HG03095 (cell line): ENCODE measurements at regions not wholly inside any gene's neighbourhood (a gene's known extent, or its start where the extent isn't known, plus 50 kb on each side); places are given as distances from the start of the nearest gene placed in this dataset.
"Not testable (repeated sequence)": the region's sequence is repeated elsewhere in the genome, so short reads cannot be mapped to it uniquely, and the experiment has no call there.

Experiments
- ATAC-seq: cut with Tn5 transposase; IDR thresholded peaks from one replicate; pipeline ENCODE4 v1.9.1; 2021; ENCODE audit warnings: moderate library complexity; ENCODE audit not compliant: unreplicated experiment

DNA sequence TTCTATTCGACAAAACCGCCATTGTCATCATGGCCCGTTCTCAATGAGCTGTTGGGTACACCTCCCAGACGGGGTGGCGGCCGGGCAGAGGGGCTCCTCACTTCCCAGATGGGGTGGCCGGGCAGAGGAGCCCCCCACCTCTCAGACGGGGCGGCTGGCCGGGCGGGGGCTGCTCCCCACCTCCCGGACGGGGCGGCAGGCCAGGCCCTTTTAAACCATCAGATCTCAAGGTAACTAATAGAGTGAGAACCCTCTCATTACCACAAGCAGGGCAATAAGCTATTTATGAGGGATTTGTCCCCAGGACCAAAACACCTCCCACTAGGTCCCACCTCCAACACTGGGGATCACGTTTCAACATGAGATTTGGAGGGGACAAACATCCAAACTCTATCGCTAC, 571.5 kb downstream of the INSC start:
- not testable (repeated sequence) for ATAC-seq

DNA sequence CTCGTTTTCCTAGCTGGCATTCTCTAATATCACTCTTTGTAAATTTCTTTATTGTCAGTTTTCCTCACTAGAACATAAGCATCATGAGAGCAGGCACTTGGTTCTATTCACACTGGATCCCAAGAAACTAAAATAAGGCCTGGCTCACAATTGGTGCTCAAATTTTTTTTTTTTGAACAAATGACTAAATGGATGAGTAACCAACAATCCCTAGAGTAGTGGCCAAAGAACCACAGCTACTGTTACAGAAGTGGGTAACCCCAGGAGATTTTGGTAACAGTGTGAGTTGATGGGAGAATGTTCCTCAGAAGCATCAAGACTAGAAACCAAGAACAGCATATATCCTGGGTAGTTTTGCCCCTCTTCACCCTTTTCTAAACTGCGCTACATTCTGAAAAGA, 572.6 kb downstream of the INSC start:
- ATAC-seq = no peak

GRCh38 chr11:15688351-15688792, 573.6 kb downstream of the INSC start:
- no peak for ATAC-seq

GRCh38 chr11:15690320-15690719, 575.6 kb downstream of the INSC start:
- no peak for ATAC-seq

GRCh38 chr11:15692739-15693138, 578.0 kb downstream of the INSC start:
- no peak for ATAC-seq

DNA sequence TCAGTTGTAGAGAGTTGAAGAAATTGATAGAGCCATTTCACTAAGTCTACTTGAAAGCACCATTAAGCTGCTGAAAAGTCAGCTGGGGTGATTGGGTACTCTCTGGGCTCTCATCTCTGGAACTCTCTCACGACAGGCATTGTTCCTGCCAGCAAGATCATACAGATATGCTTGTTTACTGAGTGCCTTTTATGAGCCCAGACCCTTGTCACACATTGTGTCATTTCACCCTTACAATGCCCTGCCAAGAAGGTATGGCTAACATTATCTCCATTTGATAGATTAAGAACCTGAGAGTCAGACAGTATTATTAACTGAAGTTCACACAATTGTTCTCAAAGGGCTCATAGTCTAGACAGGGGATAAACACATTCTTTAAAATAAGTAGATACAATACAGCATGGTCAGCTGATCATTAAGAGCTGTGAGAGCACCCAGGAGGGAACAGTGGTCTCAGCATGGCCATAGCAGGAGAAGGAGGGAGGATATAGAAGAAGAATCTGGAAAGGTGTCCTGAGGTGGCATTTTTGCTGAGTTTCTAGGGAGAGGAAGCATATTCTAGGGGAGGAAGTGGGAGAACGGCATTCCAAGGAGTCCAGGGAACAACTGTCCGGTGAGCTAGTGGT, 580.5 kb downstream of the INSC start:
- ATAC-seq = no peak

GRCh38 chr11:15696069-15696468, 581.3 kb downstream of the INSC start:
- no peak for ATAC-seq

DNA sequence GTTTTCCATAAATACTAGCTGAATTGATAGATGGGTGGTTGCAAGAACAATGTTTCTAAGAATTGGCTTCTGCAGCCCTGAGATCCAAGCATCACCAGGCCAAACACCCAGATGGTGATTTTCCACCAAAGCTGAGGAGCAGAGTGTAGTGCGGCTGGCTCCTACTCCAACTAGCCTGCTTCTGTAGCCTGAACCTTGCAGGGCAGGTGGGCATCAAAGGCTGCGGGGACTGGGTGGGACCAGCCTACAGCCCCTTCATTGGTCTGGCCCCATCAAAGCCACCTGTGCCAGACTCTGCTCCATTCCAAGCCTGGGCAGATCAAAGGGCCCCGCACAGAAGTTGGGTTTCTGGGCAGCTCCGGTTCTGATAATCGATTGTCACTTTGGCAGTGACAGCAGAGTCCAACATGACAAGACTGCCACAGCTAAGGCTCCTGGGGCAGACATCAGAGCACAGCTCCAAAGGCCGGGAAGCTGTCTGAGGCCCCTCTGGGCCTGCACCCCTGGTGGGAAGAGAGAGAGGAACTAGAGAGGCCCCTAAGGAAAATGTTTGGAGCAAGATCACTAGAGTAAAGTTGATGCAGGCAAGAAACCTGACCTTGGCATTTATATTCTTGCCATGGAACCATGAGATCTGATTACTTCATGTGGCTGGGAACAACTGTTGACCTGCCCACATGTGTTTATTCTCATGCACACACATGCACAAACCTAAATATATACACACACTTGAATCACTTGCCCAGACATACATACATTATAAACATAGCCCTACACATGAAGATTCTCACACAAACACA, 582.9 kb downstream of the INSC start:
- ATAC-seq = no peak

GRCh38 chr11:15698855-15699254, 584.1 kb downstream of the INSC start:
- no peak for ATAC-seq

DNA sequence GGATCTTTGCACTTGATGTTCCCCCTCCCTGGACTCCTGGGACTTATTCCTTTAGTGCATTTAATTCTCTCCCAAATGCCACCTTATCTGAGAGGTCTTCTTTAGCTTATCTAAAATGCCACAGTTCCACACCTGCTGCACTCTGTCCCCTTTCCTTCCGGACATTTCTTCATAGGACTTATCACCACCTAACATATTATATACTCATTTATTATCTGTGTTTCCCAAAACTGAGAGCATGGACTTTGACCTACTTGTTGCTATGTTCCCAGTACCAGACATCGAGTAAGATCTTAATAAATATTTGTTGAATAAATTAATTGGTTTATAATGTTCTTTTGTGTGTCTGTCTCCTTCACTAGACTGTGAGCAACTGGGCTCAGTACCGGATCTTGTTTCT, 585.3 kb downstream of the INSC start:
- ATAC-seq = no peak

DNA sequence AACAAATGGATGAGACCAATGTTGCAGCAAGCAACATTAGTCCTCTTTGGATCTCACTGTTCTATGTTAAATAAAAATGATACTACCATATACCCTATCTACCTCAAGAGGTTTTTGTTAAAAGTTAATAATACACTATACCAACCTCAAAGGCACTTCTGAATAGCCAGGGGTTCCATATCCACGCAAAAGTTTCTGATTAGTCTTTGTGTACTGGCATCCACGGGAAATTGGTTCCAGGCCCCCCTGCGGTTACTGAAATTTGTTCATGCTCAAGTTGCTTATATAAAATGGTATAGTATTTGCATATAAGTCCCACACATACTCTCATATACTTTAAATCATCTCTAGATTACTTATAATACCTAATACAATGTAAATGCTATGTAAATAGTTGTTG, 585.7 kb downstream of the INSC start:
- no peak for ATAC-seq

DNA sequence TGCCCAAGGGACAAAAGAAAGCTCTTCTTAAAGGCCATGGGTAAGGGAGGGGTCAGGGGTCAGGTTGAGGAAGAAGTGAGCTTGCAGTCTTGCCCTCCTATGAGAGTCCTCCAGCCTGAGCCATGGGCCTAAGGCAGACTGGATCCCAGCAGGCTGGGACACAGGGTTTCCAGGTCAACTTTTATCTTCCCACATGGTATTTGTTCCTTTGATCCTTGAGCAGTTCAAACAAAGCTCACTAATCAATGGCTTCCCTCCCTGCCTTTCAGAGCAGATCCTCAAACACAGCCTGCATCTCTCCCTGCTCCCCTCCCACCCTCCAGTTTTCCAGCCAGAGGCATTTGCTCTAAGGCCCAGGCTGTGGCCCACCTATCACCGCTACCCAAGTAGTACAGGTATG, 589.3 kb downstream of the INSC start:
- no peak for ATAC-seq

DNA sequence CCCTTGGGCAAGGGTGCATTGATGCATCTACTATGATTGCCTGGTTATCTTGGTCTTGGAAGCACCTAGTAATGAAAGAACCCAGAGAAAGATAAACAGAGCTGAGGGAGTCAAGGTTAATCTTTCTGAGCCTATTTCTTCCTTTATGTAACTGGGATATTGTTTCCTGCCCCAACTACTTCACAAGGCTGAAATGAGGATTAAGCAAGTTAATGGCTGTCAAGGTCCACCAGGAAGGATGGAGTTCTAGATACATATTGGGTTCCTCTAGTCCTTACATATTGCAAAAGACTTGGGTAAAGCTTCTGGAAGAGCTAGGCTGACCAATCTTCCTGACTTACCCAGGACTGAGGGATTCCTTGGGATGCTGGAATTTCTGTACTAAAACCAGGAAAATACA, 589.8 kb downstream of the INSC start:
- ATAC-seq = no peak

GRCh38 chr11:15705891-15706290, 591.2 kb downstream of the INSC start:
- no peak for ATAC-seq

GRCh38 chr11:15707194-15707593, 592.5 kb downstream of the INSC start:
- no peak for ATAC-seq

DNA sequence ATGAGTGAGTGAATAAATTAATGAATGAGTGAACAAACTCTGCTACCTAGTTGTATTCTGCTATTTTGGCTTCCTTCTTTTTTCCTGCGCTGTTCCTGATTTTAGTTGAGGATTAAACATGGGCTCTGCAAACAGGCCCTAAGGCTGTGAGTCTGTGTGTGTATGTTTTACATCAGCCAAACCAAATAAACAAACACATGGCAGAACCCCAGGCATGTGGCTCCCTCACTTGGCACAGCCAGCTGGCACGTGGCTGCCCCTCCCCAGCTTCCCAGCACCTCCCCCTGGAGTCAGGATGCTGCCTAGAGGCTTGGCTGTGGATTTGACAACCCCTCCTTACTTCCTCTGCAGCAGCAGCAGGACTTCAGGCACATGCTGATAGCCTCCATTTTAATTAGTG, 593.2 kb downstream of the INSC start:
- ATAC-seq = no peak

DNA sequence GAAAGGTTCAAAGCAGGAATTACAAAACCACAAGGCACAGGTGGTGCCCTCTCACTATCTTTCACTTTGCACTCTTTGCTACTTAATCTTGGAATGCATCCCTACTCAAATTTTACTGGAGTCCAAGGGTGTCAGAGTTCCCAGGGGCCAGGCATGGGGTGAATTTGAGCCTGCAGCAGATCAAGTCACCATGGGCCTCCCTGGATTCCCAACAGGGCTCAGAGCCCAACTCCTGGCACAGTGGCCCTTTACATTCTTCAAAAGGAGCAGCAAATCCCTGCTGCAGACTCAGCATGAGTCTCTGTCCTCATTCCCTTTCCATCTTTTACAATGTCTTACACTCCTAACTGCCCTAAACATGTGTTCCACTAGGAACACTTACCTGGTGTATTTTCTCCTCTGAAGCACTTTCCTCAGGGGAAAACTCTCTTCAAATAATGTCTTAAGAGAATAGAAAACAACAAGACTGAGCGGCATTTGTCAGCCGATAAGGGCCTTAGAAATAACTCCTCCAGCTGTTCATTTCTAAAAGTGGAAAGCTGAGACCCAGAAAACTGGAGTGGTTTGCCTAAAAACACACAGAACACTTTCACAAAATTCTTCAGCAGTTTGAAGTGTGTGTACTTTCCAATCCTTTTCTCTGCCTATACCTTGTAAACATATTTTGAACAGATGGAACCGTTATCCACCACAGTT, 596.0 kb downstream of the INSC start:
- ATAC-seq = no peak

DNA sequence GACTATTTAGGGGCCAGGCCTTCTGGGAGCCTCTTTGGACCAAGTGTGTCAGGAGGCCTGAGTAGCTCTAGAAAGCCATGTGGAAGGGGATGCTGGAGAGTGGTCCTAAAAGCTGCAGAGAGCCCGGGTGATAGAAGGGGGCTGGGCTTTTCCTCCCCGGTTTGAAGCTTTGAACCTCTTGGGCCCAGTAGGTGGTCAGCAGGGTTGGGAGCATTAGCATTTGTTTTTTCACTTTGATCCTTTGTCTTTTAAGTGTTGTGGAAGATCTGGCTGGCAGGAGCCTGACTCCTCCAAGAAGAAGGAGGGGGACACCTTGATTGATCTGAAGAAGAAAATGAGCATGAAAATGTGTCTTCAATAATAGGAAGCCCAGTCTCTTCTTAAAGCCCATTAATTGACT, 596.6 kb downstream of the INSC start:
- no peak for ATAC-seq

- no peak for ATAC-seq
Measured at GRCh38 chr11:15714641-15715399, 600.1 kb downstream of the INSC start.

- ATAC-seq = no peak
Measured at GRCh38 chr11:15716550-15716949, 601.8 kb downstream of the INSC start.

- ATAC-seq = no peak
Measured at GRCh38 chr11:15720460-15720859, 605.7 kb downstream of the INSC start.
